ENCODE measurements at regions not wholly inside any gene's neighbourhood (a gene's known extent, or its start where the extent isn't known, plus 50 kb on each side); places are given as distances from the start of the nearest gene placed in this dataset.

DNA sequence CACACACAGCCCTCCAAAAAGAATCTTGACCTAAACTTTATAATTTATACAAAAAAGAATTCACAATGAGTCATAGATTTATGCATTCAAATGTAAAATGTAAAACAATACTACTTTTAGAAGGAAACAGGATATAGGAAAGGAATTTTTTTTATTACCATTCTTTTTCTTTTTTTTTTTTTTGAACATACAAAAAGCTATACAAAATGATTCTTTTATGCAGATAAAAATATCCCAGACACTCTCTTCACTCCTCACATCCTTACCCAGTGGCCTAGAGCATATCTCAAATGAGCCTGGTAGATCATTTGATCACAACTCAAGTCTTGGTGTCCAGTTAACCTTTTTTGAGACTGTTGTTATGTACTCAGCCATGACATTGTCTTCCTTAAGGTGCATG is 307.3 kb upstream of the KLF3 start:
- intact Hi-C loops (cut with DNase I; ENCODE audit: low total_unique reads): no loop called here
- no peak overlapping the region for H3K4me3 ChIP-seq
- no peaks in the 10 kb centered on the region for H3K4me1 ChIP-seq
- no peak for DNase-seq (ENCODE audit: low spot score in 2 of 2)
- peaks cover 0 to 15% of the 10 kb centered on the region in 2 donors for H3K9me3 ChIP-seq
- H3K36me3 ChIP-seq: no peaks in the 10 kb centered on the region
- H3K27me3 ChIP-seq: no peaks in the 10 kb centered on the region
- no peak overlapping the region for H3K27ac ChIP-seq
- TF ChIP-seq POLR2AphosphoS5 (IDR thresholded peaks at IDR 0.05) (no peak), POLR2A (IDR thresholded peaks at IDR 0.05) (no peak)
- TF ChIP-seq, protein P1, sequence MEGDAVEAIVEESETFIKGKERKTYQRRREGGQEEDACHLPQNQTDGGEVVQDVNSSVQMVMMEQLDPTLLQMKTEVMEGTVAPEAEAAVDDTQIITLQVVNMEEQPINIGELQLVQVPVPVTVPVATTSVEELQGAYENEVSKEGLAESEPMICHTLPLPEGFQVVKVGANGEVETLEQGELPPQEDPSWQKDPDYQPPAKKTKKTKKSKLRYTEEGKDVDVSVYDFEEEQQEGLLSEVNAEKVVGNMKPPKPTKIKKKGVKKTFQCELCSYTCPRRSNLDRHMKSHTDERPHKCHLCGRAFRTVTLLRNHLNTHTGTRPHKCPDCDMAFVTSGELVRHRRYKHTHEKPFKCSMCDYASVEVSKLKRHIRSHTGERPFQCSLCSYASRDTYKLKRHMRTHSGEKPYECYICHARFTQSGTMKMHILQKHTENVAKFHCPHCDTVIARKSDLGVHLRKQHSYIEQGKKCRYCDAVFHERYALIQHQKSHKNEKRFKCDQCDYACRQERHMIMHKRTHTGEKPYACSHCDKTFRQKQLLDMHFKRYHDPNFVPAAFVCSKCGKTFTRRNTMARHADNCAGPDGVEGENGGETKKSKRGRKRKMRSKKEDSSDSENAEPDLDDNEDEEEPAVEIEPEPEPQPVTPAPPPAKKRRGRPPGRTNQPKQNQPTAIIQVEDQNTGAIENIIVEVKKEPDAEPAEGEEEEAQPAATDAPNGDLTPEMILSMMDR (IDR thresholded peaks at IDR 0.05): no peak

DNA sequence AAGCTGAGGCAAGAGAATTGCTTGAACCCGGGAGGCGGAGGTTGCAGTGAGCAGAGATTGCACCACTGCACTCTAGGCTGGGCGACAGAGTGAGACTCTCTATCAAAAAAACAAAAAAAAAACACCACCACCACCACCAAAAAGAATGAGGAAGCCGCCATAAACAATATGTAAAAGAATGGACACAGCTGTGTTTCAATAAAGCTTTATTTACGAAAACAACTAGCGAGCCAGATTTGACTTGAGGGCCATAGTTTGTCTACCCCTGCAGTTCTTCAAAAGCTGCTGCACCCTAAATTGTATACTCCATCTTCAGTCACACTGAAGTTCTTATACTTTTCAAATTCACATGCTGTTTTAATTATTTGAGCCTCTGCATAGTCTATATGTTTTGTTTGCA is 306.5 kb upstream of the KLF3 start:
- Histone ChIP-seq H3K27me3 (no peaks in the 10 kb centered on the region), H3K4me3 (no peak overlapping the region), H3K36me3 (no peaks in the 10 kb centered on the region), H3K9me3 (peaks cover 0 to 8% of the 10 kb centered on the region in 2 donors), H3K27ac (no peak overlapping the region), H3K4me1 (no peaks in the 10 kb centered on the region)
- no peak for DNase-seq (ENCODE audit: low spot score in 2 of 2)
- TF ChIP-seq, protein P1 (IDR thresholded peaks at IDR 0.05): no peak
- no peak for TF ChIP-seq POLR2A (IDR thresholded peaks at IDR 0.05)
- TF ChIP-seq POLR2AphosphoS5 (IDR thresholded peaks at IDR 0.05): no peak
- intact Hi-C loops (cut with DNase I; ENCODE audit: low total_unique reads): no loop called here

DNA sequence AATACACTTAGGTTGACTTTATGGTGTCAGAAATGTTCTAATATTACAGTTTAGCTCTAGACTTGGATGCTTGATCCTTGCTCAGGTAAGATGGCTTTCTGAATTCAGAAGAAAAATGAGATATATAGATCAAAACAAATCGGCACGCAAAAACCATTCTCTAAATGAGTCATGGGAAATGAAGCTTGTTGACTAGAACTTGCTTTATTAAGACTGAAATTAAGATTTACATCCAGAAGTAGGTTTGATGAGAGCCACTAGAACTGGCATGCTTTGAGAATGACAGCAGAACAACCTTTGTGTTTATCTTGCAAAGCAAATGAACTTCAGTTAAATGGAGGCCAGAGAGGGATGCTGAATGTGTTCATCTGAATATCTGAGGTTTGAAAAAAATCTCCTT is 304.9 kb upstream of the KLF3 start:
- Histone ChIP-seq H3K27ac (no peak overlapping the region), H3K27me3 (no peaks in the 10 kb centered on the region), H3K9me3 (peaks cover 0 to 3% of the 10 kb centered on the region in 2 donors), H3K4me1 (no peaks in the 10 kb centered on the region), H3K36me3 (no peaks in the 10 kb centered on the region), H3K4me3 (no peak overlapping the region)
- TF ChIP-seq, protein P1 (IDR thresholded peaks at IDR 0.05): no peak
- TF ChIP-seq POLR2A (IDR thresholded peaks at IDR 0.05) (no peak), POLR2AphosphoS5 (IDR thresholded peaks at IDR 0.05) (no peak)
- DNase-seq (ENCODE audit: low spot score in 2 of 2): no peak
- intact Hi-C loops (cut with DNase I; ENCODE audit: low total_unique reads): no loop called here

DNA sequence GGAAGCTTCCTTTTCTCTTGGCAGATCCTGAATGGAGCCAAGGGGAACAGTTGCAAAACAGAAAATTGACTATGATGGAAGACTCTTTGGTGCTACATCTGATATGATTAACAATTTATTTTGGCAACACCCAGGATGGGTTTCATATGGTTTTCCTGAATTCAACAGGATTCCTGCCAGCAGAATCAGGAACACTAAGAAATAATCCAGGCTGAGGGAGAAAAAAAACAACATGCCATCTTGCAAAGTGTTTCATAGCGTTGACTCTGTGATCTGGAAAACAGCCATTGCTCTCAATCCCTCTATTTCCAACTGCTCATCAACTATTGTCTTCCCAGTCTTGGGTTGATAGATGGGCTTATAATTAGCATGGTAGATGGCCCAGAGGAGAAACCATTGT is 303.8 kb upstream of the KLF3 start:
- Histone ChIP-seq H3K4me1 (no peaks in the 10 kb centered on the region), H3K4me3 (no peak overlapping the region), H3K27me3 (no peaks in the 10 kb centered on the region), H3K9me3 (no peaks in the 10 kb centered on the region), H3K27ac (no peak overlapping the region), H3K36me3 (no peaks in the 10 kb centered on the region)
- intact Hi-C loops (cut with DNase I; ENCODE audit: low total_unique reads): no loop called here
- no peak for DNase-seq (ENCODE audit: low spot score in 2 of 2)
- TF ChIP-seq POLR2A (IDR thresholded peaks at IDR 0.05) (no peak), POLR2AphosphoS5 (IDR thresholded peaks at IDR 0.05) (no peak)
- TF ChIP-seq, protein P1 (IDR thresholded peaks at IDR 0.05): no peak

DNA sequence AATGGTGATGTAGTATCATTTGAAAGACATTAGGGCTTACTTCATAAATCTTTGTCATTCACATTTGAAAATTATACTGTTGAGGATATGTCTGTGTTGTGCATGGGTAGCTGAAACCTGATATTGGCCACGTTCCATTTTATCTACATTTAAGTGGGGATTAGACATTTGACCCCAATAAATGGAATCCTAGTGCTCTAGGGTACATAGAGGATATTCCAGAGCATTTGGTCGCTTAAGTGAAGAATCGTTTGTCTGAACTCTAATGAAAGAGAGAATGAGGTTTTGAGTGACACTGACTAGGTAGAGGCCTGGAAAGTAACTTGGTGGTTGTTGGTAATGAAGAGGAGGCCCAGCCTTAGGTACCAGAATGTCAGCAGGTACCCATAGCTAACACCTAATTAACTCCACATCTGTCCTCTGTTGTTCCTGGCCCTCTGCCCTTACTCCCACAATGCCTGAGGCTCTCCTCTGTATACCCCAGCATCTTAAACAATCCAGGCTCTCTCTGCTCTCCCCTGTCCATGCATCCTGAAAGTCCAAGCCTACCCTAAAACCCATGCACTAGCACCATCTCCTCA is 299.5 kb upstream of the KLF3 start:
- no peaks in the 10 kb centered on the region for H3K4me1 ChIP-seq
- H3K27me3 ChIP-seq: no peaks in the 10 kb centered on the region
- no peak overlapping the region for H3K27ac ChIP-seq
- H3K9me3 ChIP-seq: no peaks in the 10 kb centered on the region
- DNase-seq (ENCODE audit: low spot score in 2 of 2): no peak
- intact Hi-C loops (cut with DNase I; ENCODE audit: low total_unique reads): no loop called here
- H3K36me3 ChIP-seq: no peaks in the 10 kb centered on the region
- TF ChIP-seq, protein P1 (IDR thresholded peaks at IDR 0.05): no peak
- TF ChIP-seq POLR2A (IDR thresholded peaks at IDR 0.05) (no peak), POLR2AphosphoS5 (IDR thresholded peaks at IDR 0.05) (no peak)
- H3K4me3 ChIP-seq: no peak overlapping the region

Measured in breast epithelium (tissue), 4 donors.